GM19035 (cell line): ENCODE measurements at regions not wholly inside any gene's neighbourhood (a gene's known extent, or its start where the extent isn't known, plus 50 kb on each side); places are given as distances from the start of the nearest gene placed in this dataset.

Experiments
- ATAC-seq: cut with Tn5 transposase; IDR thresholded peaks from one replicate; pipeline ENCODE4 v1.9.1; 2021; ENCODE audit not compliant: unreplicated experiment

DNA sequence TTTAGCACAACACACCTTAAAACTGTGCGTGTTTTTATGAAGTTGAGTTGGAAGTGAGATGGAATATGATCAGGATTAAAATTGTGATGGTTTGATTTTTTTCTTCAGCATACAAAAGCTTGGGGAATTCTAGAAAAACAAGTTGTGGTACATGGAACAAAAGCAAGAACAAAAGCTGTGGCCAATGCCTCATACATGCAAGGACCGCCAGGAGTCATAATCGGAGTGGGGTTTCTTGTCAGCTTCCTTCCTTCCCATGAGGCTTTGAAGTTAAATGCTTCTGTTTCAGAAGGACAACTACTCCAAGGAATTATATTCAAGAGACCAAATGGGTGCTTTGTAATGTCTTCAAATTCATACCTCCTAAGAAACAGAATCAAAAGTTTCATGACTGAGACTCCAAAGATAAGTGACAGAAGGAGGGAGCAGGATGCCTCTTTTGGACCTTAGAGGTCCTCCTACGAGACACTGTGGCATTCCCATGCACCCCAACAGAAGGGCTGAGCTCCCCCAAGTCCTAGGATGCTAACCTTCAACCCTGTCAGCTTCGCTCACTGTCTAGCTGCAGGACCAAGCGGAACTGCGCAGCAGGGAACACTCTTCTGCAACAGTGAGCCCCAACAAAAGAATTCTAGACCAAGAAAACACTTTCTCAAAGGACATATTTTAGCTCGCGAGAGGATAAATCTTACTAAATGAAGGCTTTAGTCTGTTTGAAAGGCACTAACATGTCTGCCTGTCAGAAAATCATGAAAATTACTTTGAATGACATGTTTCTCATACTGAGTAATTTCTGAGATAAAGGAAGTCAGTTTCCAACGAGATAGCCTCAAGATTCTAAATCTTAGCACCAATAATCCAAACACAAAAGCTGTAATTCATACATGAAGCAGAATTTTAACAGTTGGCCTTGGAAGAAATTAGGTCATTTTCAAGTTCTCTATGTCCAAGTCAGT is 108.5 kb upstream of the NHSL1 start:
- no peak for ATAC-seq

DNA sequence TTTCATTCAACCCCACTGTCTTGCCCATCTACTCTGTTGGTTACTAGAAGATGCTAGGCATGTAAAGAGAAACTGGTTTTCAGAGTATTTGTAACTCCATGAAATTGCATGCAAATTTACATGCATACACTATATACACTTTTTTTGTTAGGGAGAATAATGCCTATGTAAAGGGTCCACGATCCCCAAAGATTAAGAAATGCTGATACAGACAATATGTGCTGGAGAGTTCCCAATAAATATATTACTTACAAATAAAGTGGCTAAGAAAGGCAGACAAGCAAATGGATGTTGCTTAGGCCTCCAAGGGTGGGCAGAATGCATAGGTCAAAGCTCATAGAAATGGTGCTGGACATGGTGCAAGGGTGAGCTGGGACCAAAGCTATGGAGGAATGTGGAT is 109.6 kb upstream of the NHSL1 start:
- no peak for ATAC-seq

- ATAC-seq, result no peak
These were observed 110.6 kb upstream of the NHSL1 start for GRCh38 chr6:138609801-138610430.

DNA sequence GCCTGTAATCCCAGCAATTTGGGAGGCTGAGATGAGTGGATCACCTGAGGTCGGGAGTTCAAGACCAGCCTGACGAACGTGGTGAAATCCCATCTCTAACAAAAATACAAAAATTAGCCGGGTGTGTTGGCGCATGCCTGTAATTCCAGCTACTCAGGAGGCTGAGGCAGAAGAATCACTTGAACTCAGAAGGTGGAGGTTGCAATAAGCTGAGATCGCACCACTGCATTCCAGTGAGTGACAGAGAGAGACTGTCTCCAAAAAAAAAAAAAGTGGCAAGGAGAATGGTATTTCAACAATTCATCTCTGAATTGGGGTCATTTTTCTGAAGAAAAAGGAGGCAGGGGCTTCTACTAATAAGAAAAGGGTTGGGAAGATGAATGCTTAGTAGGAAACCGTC is 111.5 kb upstream of the NHSL1 start:
- no peak for ATAC-seq

DNA sequence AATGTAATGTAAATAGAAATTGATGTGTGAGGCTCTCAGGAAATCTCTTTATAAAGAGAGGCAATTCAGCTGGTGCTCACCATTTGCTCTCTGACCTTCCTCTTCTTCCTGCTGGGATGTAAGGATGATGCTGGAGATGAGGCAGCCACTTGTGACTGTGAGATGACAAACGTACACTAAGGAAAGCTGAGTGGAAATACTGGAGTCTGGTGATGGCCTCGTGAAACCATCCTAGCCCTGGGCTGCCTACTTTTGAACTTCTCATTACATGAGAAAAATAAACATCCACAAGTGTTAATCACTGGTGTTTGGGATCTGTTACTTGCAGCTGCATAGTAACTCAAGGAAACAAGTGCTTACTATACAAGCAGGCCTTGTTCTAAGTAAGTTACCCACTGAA is 114.9 kb upstream of the NHSL1 start:
- ATAC-seq, result no peak

DNA sequence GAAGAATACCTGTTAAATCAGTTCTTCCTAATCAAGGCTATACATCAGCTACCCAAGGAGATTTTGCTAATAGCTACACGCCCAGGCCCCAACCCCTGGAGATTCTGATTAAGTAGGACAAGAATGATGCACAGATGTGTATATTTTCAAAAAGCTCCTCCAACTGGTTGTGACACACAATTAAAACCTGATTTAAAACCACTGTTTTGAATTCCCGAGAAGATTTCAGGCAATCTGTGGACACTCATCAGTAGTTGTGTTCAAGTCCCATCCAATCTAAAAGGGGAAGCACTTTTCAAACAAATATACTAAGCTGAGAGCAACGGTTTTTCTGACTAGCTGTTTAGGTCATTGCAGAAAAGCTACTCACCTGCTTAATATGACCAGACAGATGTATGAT is 118.9 kb upstream of the NHSL1 start:
- ATAC-seq, result no peak

- no peak for ATAC-seq
These were observed 121.3 kb upstream of the NHSL1 start for GRCh38 chr6:138620630-138621029.

DNA sequence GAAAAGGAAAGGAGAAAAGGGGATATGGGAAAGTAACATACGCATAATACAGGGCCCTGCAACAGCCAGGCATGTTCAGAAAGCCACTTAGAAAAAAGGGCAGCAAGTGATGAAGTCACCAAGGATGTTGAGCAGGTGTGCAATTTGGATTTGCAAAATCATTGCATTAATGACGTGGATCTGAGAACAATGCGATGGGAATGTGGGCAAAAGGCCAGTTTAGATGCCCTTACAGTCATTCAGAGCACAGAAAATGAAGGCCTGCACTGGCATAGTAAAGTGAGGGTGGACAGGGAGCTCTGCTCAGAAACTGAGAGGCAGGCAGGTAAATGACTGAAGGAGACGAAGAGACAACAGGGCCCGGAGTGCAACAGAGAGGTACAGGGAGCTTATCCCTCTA is 123.7 kb upstream of the NHSL1 start:
- ATAC-seq, result no peak

- no peak for ATAC-seq
These were observed 132.3 kb upstream of the NHSL1 start for GRCh38 chr6:138631566-138631965.

DNA sequence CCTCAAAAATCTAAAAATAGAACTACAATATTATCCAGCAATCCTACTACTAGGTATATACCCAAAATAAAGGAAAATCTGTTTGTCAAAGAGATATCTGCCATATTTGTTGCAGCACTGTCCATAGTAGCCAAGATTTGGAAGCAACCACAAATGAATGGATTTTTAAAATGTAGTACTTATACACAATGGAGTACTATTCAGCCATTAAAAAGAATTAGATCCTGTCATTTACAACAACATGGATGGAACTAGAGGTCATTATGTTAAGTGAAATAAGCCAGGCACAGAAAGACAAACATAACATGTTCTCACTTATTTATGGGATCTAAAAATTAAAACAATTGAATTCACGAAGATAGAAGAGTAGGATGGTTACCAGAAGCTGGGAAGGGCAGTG is 135.7 kb upstream of the CCDC28A start:
- ATAC-seq, result no peak

DNA sequence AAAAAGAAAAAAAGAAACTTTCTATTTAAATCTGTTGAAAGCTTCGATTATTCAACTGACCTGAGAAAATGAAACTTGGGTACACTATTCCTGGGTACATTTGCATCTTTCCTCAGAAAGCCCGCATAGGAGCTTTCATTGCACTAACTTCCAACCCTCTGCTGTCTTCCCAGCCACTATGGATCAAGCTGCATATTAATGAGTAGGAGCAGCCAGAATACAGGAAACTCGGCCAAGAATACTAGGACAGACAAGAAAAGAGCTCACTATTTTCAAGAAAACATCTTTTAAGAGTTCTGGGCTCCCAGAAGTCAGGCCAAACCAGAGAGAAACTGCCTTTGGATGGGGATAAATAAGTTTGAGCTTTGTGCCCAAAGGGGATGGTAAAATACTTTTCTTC is 135.0 kb upstream of the CCDC28A start:
- ATAC-seq, result no peak

GRCh38 chr6:138640028-138640427 is 133.5 kb upstream of the CCDC28A start:
- ATAC-seq, result no peak

DNA sequence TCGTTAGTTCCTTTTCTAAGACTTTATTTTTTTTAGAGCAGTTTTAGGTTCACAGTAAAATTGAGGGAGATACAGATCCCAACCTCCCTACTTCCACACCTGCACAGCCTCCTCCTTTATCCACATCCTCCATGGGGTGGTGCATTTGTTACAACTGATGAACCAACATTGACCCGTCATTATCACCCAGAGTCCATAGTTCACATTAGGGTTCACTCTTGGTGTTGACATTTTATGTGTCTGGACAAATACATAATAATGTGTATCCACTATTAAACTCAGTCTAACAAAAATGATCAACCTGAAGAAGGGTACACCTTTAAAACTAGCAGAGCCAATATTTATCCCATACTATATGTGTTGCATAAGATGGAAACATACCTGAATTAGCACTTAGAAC is 130.4 kb upstream of the CCDC28A start:
- no peak for ATAC-seq

DNA sequence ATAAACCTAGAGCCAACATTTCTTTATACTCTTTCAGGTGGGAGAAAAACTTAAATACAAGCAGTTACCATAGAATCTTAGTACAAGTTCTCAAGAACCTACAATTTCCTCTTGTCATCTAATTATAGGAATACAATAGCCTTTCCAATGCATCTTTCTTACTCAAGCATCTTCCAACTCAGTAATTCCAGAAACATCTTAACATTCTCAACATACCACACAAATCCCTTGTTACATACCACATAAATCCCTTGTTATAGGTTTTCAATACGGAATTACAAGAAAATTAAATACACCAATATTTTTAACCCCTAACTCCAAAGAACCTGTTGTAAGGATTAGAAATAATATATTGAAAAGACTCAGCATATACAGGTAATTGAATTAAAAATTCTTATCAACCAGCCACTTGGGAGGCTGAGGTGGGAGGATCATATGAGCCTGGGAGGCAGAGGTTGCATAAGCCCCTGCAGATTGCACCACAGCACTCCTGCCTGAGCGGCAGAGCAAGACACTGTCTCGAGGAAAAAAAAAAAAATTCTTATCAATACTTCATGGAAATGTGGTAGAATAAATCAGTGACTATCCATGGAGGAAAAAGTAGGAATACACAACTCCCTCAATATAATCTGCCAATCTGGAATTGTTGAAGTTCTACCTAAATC is 127.5 kb upstream of the CCDC28A start:
- no peak for ATAC-seq

DNA sequence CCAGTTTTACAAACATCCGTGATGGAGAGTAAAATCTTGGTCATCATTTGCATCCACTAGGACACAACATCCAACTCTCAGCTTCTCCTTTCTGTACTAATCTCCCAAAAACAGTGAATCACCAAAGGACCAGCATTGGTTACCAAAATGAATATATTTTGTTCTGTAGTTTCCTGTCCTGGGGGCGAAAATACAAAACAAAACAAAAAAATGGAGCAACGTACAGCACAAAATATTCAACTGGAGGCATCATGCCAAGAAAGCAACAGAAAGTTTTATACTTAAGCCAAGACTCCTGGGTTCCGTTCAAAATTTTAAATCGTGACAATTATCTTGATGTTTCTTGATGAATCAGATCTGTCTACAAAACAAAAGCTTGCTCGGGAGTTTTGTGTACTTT is 126.6 kb upstream of the CCDC28A start:
- ATAC-seq, result no peak

DNA sequence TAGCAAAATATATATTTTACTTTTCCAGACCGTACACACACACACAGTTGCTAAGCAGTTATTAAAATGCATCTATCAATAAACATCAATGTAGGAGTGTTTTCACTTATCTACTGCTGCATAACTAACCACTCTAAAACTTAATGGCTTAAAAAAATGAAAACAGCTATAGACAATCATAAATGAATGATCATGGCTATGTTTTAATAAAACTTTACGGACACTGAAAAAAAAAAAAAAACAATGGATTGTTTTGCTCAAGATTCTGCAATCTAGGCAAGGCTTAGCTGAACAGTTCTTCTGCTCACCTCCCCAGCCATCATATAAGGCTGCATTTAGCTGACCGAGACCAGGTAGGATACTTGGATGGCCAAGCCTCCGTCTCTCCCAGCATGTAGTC is 125.4 kb upstream of the CCDC28A start:
- no peak for ATAC-seq

GRCh38 chr6:138651491-138651890 is 122.1 kb upstream of the CCDC28A start:
- no peak for ATAC-seq

- ATAC-seq, result no peak
These were observed 120.7 kb upstream of the CCDC28A start for GRCh38 chr6:138652824-138653223.

GRCh38 chr6:138653435-138653834 is 120.1 kb upstream of the CCDC28A start:
- no peak for ATAC-seq

GRCh38 chr6:138654715-138655634 is 118.6 kb upstream of the CCDC28A start:
- ATAC-seq, result peak; percentile 99

GRCh38 chr6:138655828-138656227 is 117.7 kb upstream of the CCDC28A start:
- ATAC-seq, result no peak
